ENCODE measurements at regions not wholly inside any gene's neighbourhood (a gene's known extent, or its start where the extent isn't known, plus 50 kb on each side); places are given as distances from the start of the nearest gene placed in this dataset.

DNA sequence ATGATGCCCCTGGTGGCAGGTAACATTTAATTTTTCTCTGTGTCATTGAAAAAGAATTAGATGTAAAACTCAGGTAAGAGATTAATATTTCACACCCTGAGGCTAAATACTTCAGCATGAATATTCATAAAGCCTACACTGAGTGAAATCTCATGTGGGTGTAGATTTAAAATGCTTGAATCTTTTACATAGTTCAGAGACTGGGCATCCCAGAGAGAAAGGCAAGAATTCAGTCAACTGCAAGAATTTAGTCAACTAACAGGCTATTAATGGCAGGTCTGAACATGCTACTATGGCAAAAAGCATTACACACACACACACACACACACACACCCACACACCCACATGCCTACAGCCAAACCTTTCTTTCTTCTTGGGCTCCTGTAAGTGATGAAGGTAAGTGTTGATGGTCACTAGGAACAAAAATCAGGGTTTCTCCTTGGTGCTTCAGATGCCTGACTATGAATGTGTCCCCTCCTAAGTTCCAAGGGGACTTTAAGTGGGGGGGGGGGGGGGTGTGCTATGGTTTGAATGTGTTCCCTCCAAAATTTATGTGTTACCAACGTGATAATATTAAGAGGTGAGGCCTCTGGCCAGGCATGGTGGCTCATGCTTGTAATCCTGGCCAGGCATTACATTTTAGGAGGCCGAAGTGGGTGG is 63.7 kb upstream of the PSMD7 start:
- Histone ChIP-seq H3K9ac (ENCODE audit: low read length) (no peak overlapping the region), H3K9me3 (ENCODE audit: insufficient read depth, low read length) (no peaks in the 10 kb centered on the region), H2AFZ (ENCODE audit: low read depth, low read length) (no peak overlapping the region), H3K4me3 (ENCODE audit: low read length) (no peak overlapping the region), H3K27ac (ENCODE audit: low read length) (no peak overlapping the region), H3K79me2 (ENCODE audit: low read length) (no peaks in the 10 kb centered on the region), H3K27me3 (ENCODE audit: low read depth, low read length) (peaks cover 7% of the 10 kb centered on the region), H3K36me3 (replicated peaks; ENCODE audit: low read depth, low read length) (no peaks in the 10 kb centered on the region), H3K4me1 (ENCODE audit: low read length) (no peaks in the 10 kb centered on the region), H3K4me2 (ENCODE audit: low read length) (no peak overlapping the region), H4K20me1 (ENCODE audit: insufficient read depth, low read length) (no peaks in the 10 kb centered on the region)
- TF ChIP-seq EZH2phosphoT487 (IDR thresholded peaks at IDR 0.05; ENCODE audit: low read depth) (no peak), CTCF (IDR thresholded peaks at IDR 0.05; ENCODE audit: low read depth, low read length) (no peak)

- H3K4me2 ChIP-seq (ENCODE audit: low read length) = no peak overlapping the region
- H3K4me3 ChIP-seq (ENCODE audit: low read length) = no peak overlapping the region
- no peak overlapping the region for H3K27ac ChIP-seq (ENCODE audit: low read length)
- no peaks in the 10 kb centered on the region for H3K4me1 ChIP-seq (ENCODE audit: low read length)
- no peaks in the 10 kb centered on the region for H3K36me3 ChIP-seq (replicated peaks; ENCODE audit: low read depth, low read length)
- 0 out of 2 replicates have a peak, but pooled peaks cover 2% of the 10 kb centered on the region for H3K27me3 ChIP-seq (ENCODE audit: low read depth, low read length)
- no peak overlapping the region for H3K9ac ChIP-seq (ENCODE audit: low read length)
- TF ChIP-seq CTCF (IDR thresholded peaks at IDR 0.05; ENCODE audit: low read depth, low read length) = no peak
- TF ChIP-seq EZH2phosphoT487 (IDR thresholded peaks at IDR 0.05; ENCODE audit: low read depth) = no peak
- H3K9me3 ChIP-seq (ENCODE audit: insufficient read depth, low read length) = no peaks in the 10 kb centered on the region
- H4K20me1 ChIP-seq (ENCODE audit: insufficient read depth, low read length) = no peaks in the 10 kb centered on the region
- no peaks in the 10 kb centered on the region for H3K79me2 ChIP-seq (ENCODE audit: low read length)
- H2AFZ ChIP-seq (ENCODE audit: low read depth, low read length) = no peak overlapping the region
Observed at GRCh38 chr16:74230126-74230525, 66.5 kb upstream of the PSMD7 start.

GRCh38 chr16:74226338-74226954 is 70.2 kb upstream of the PSMD7 start:
- Histone ChIP-seq H3K27ac (ENCODE audit: low read length) (no peak overlapping the region), H3K4me3 (ENCODE audit: low read length) (no peak overlapping the region), H3K9me3 (ENCODE audit: insufficient read depth, low read length) (no peaks in the 10 kb centered on the region), H3K36me3 (replicated peaks; ENCODE audit: low read depth, low read length) (no peaks in the 10 kb centered on the region), H4K20me1 (ENCODE audit: insufficient read depth, low read length) (no peaks in the 10 kb centered on the region), H3K27me3 (ENCODE audit: low read depth, low read length) (0 out of 2 replicates have a peak, but pooled peaks cover 2% of the 10 kb centered on the region), H2AFZ (ENCODE audit: low read depth, low read length) (no peak overlapping the region), H3K9ac (ENCODE audit: low read length) (no peak overlapping the region), H3K79me2 (ENCODE audit: low read length) (no peaks in the 10 kb centered on the region), H3K4me1 (ENCODE audit: low read length) (peaks cover 12% of the 10 kb centered on the region), H3K4me2 (ENCODE audit: low read length) (peak overlapping the region; percentile 23)
- TF ChIP-seq CTCF (IDR thresholded peaks at IDR 0.05; ENCODE audit: low read depth, low read length) = peak; percentile 75
- no peak for TF ChIP-seq EZH2phosphoT487 (IDR thresholded peaks at IDR 0.05; ENCODE audit: low read depth)

GRCh38 chr16:74224828-74225612 is 71.6 kb upstream of the PSMD7 start:
- no peak overlapping the region for H3K4me2 ChIP-seq (ENCODE audit: low read length)
- no peaks in the 10 kb centered on the region for H3K36me3 ChIP-seq (replicated peaks; ENCODE audit: low read depth, low read length)
- H3K4me1 ChIP-seq (ENCODE audit: low read length) = peaks cover 12% of the 10 kb centered on the region
- no peaks in the 10 kb centered on the region for H3K27me3 ChIP-seq (ENCODE audit: low read depth, low read length)
- TF ChIP-seq EZH2phosphoT487 (IDR thresholded peaks at IDR 0.05; ENCODE audit: low read depth) (no peak), CTCF (IDR thresholded peaks at IDR 0.05; ENCODE audit: low read depth, low read length) (no peak)
- no peaks in the 10 kb centered on the region for H3K9me3 ChIP-seq (ENCODE audit: insufficient read depth, low read length)
- H3K4me3 ChIP-seq (ENCODE audit: low read length) = no peak overlapping the region
- H3K79me2 ChIP-seq (ENCODE audit: low read length) = no peaks in the 10 kb centered on the region
- H2AFZ ChIP-seq (ENCODE audit: low read depth, low read length) = no peak overlapping the region
- no peaks in the 10 kb centered on the region for H4K20me1 ChIP-seq (ENCODE audit: insufficient read depth, low read length)
- H3K9ac ChIP-seq (ENCODE audit: low read length) = no peak overlapping the region
- H3K27ac ChIP-seq (ENCODE audit: low read length) = no peak overlapping the region
